CD8-positive, alpha-beta memory T cell (primary cell): ENCODE measurements at regions not wholly inside any gene's neighbourhood (a gene's known extent, or its start where the extent isn't known, plus 50 kb on each side); places are given as distances from the start of the nearest gene placed in this dataset.

ENCODE experiments used
- CTCF ChIA-PET: fragments of 350-600 bp; sonication (Branson Sonifier 250); formaldehyde crosslinking; loops from one replicate; lab custom pipeline; 2021; ENCODE audit warnings: antibody characterized with exemption; lab: Charles Lee
- POLR2A ChIA-PET: fragments of 350-600 bp; sonication (Branson Sonifier 250); formaldehyde crosslinking; loops from one replicate; lab custom pipeline; 2021; ENCODE audit warnings: antibody characterized with exemption; lab: Charles Lee
- DNase-seq, 5 donors: peaks; one replicate each; pipeline versions ENCODE4 v3.0.0 to v3.0.0-alpha.2; 2020 to 2022; ENCODE audit warnings: mixed read lengths in 1 of 5
- H3K27ac ChIP-seq: one replicate; pipeline ENCODE4 v1.7.0; 2013; ENCODE audit warnings: low read depth, mild to moderate bottlenecking, low read length, moderate library complexity
- H3K27me3 ChIP-seq: 2 replicates; pipeline ENCODE4 v1.7.0; 2013; ENCODE audit warnings: low read length, mild to moderate bottlenecking; ENCODE audit not compliant: insufficient read depth, poor library complexity, severe bottlenecking
- H3K36me3 ChIP-seq: 2 replicates; pipeline ENCODE4 v1.7.0; 2013; ENCODE audit warnings: mild to moderate bottlenecking, low read length, moderate library complexity; ENCODE audit not compliant: insufficient read depth
- H3K4me1 ChIP-seq: 2 replicates; pipeline ENCODE4 v1.7.0; 2013; ENCODE audit warnings: mild to moderate bottlenecking, low read length, moderate library complexity; ENCODE audit not compliant: insufficient read depth
- H3K4me3 ChIP-seq: 2 replicates; pipeline ENCODE4 v1.7.0; 2013; ENCODE audit warnings: mild to moderate bottlenecking, low read length
- H3K9me3 ChIP-seq: 2 replicates; pipeline ENCODE4 v1.7.0; 2013; ENCODE audit warnings: mild to moderate bottlenecking, low read length
- H3K27ac Mint-ChIP-seq, 8 donors: one replicate each; pipeline ENCODE4 v1.8.0; 2020 to 2021; ENCODE audit warnings: mixed read lengths in 8 of 8, mild to moderate bottlenecking in 6 of 8, inconsistent platforms in 3 of 8, moderate library complexity in 3 of 8
- H3K27me3 Mint-ChIP-seq, 2 donors: one replicate each; pipeline ENCODE4 v1.8.0; 2020 to 2021; ENCODE audit warnings: mixed read lengths in 2 of 2, mild to moderate bottlenecking in 1 of 2, moderate library complexity in 1 of 2
- H3K36me3 Mint-ChIP-seq, 3 donors: one replicate each; pipeline ENCODE4 v1.8.0; 2020 to 2021; ENCODE audit warnings: mixed read lengths in 3 of 3, inconsistent platforms in 1 of 3, mild to moderate bottlenecking in 1 of 3
- H3K4me1 Mint-ChIP-seq, 3 donors: one replicate each; pipeline ENCODE4 v1.8.0; 2020 to 2021; ENCODE audit warnings: mixed read lengths in 3 of 3, inconsistent platforms in 1 of 3, mild to moderate bottlenecking in 1 of 3
- H3K4me3 Mint-ChIP-seq, 7 donors: one replicate each; pipeline ENCODE4 v1.8.0; 2020 to 2021; ENCODE audit warnings: mixed read lengths in 7 of 7, mild to moderate bottlenecking in 6 of 7, moderate library complexity in 4 of 7, inconsistent platforms in 2 of 7
- H3K9me3 Mint-ChIP-seq, 5 donors: one replicate each; pipeline ENCODE4 v1.8.0; 2020 to 2022; ENCODE audit warnings: mixed read lengths in 5 of 5, mild to moderate bottlenecking in 3 of 5, moderate library complexity in 2 of 5, inconsistent platforms in 1 of 5

DNA sequence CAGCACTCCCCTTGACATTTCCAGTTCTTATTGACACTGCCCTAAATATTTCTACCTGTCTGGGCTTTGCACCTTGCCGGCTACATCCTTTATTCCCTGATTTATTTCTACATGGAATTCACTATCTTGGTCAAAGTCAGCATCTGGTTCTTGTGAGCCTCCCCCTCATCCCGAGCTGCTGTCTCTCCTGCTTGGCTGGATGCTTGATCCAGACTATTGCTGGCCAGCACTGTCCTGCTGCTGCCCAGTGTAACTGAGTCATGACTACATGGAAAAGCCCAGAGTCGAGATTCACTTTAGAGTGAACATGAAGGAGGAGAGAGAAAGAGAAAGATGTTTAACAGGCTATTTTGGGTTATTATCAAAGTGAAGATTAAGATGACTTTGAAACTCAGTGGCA, 142.2 kb downstream of the OPN5 start:
- DNase-seq: no peak
- H3K27ac ChIP-seq: no peak overlapping the region
- Mint-ChIP-seq H3K4me3 (no peak overlapping the region), H3K4me1 (no peaks in the 10 kb centered on the region), H3K27me3 (no peaks in the 10 kb centered on the region), H3K9me3 (peaks cover 0 to 4% (median 2%) of the 10 kb centered on the region in 5 donors), H3K36me3 (no peaks in the 10 kb centered on the region), H3K27ac (no peak overlapping the region)
- no peaks in the 10 kb centered on the region for H3K36me3 ChIP-seq
- no peaks in the 10 kb centered on the region for H3K9me3 ChIP-seq
- ChIA-PET CTCF (no interaction called here), POLR2A (no interaction called here)
- no peak overlapping the region for H3K4me3 ChIP-seq
- no peaks in the 10 kb centered on the region for H3K27me3 ChIP-seq
- H3K4me1 ChIP-seq: no peaks in the 10 kb centered on the region

DNA sequence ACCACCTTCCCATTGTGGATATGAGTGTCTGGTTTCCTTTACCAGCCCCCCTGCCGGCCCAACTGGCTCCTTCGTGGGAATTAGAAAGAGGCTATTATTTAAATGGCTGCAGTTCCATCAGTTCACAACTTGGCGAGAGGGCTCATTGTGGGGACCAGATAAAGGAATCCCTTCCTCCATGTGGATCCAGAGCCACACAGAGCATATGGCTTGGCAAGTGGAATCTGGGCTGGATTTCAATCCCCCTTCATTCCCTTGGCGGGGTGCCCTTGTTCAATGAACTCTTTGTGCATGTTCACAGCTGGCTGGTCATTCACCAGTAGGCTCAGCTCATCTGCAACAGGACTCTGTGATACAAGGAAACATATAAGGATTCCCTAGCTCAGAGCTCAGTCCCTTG, 140.6 kb downstream of the OPN5 start:
- Mint-ChIP-seq H3K4me1 (no peaks in the 10 kb centered on the region), H3K36me3 (no peaks in the 10 kb centered on the region), H3K27me3 (no peaks in the 10 kb centered on the region), H3K4me3 (no peak overlapping the region), H3K9me3 (peaks cover 0 to 4% (median 2%) of the 10 kb centered on the region in 5 donors), H3K27ac (no peak overlapping the region)
- Histone ChIP-seq H3K4me3 (no peak overlapping the region), H3K36me3 (no peaks in the 10 kb centered on the region), H3K4me1 (no peaks in the 10 kb centered on the region), H3K9me3 (no peaks in the 10 kb centered on the region), H3K27ac (no peak overlapping the region), H3K27me3 (no peaks in the 10 kb centered on the region)
- POLR2A ChIA-PET: no interaction called here
- no peak for DNase-seq
- CTCF ChIA-PET: no interaction called here

DNA sequence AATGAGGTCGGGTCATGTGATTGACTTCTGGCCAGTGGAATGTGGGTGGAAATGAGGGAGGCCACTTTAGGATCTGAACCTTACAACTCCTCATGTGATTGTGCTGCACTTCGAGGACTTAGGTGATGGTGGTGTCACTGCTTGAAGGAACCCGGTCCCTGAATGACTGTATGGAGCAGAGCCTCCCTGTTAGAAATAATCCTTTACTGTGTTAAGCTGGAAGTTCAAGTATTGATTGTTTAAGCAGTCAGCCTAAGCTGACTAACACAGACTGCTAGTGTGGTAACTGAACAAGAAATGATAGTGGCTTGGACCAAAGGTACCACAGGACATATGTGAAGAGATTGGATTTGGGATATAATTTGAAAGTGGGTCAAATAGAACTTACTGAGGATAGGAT, 138.0 kb downstream of the OPN5 start:
- H3K36me3 Mint-ChIP-seq: no peaks in the 10 kb centered on the region
- no peak overlapping the region for H3K27ac Mint-ChIP-seq
- no peaks in the 10 kb centered on the region for H3K4me1 ChIP-seq
- H3K4me3 Mint-ChIP-seq: no peak overlapping the region
- ChIA-PET POLR2A (no interaction called here), CTCF (no interaction called here)
- peaks cover 0 to 4% (median 2%) of the 10 kb centered on the region in 5 donors for H3K9me3 Mint-ChIP-seq
- H3K4me3 ChIP-seq: no peak overlapping the region
- no peaks in the 10 kb centered on the region for H3K27me3 ChIP-seq
- no peaks in the 10 kb centered on the region for H3K36me3 ChIP-seq
- no peak for DNase-seq
- H3K9me3 ChIP-seq: no peaks in the 10 kb centered on the region
- no peaks in the 10 kb centered on the region for H3K4me1 Mint-ChIP-seq
- H3K27ac ChIP-seq: no peak overlapping the region
- H3K27me3 Mint-ChIP-seq: no peaks in the 10 kb centered on the region

DNA sequence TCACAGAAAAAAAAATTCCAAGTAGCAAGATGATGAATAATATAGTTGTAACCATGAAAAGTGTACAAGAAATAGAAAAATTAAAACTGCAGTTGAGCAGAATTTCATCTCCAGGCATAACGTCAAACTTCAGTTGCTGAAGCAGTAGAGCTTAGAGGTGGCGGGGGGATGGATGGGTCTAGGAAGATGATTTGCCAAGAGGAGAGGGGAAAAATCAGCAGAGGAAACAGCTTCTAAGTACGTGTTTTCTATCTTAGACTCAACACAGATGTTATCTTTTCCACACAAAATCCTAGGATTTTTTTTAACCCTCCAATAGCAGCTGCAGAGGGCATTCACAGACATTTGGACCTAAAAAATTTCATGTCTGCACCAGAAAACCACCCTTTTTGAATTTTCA, 136.0 kb downstream of the OPN5 start:
- Mint-ChIP-seq H3K4me3 (no peak overlapping the region), H3K36me3 (no peaks in the 10 kb centered on the region), H3K27ac (no peak overlapping the region), H3K9me3 (peaks cover 0 to 4% (median 1%) of the 10 kb centered on the region in 5 donors), H3K27me3 (no peaks in the 10 kb centered on the region), H3K4me1 (no peaks in the 10 kb centered on the region)
- DNase-seq: no peak
- Histone ChIP-seq H3K4me1 (no peaks in the 10 kb centered on the region), H3K9me3 (no peaks in the 10 kb centered on the region), H3K4me3 (no peak overlapping the region), H3K27me3 (no peaks in the 10 kb centered on the region), H3K27ac (no peak overlapping the region), H3K36me3 (no peaks in the 10 kb centered on the region)
- CTCF ChIA-PET: no interaction called here
- POLR2A ChIA-PET: no interaction called here

DNA sequence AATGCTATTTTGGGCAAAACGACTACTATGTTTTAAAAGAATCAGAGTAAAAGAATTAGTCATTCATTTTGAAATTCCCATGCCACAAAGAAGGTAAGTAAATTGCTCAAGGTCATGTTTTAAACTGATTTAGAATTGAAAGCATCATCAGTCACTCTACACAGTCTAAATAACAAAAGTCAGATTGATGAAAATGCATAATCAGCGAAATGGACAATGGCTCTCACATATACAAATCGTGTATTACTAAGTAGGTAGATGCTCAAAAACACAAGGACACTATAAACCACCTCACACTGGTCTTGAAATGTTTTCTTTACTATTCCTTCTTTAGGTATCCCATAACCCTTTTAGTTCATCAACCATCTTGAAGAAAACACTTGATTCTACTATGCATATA, 135.4 kb downstream of the OPN5 start:
- Histone ChIP-seq H3K9me3 (no peaks in the 10 kb centered on the region), H3K4me1 (no peaks in the 10 kb centered on the region), H3K36me3 (no peaks in the 10 kb centered on the region), H3K27ac (no peak overlapping the region), H3K27me3 (no peaks in the 10 kb centered on the region), H3K4me3 (no peak overlapping the region)
- POLR2A ChIA-PET: no interaction called here
- Mint-ChIP-seq H3K9me3 (peaks cover 0 to 4% (median 0%) of the 10 kb centered on the region in 5 donors), H3K4me1 (no peaks in the 10 kb centered on the region), H3K36me3 (no peaks in the 10 kb centered on the region), H3K4me3 (no peak overlapping the region), H3K27me3 (no peaks in the 10 kb centered on the region), H3K27ac (no peak overlapping the region)
- CTCF ChIA-PET: no interaction called here
- no peak for DNase-seq

DNA sequence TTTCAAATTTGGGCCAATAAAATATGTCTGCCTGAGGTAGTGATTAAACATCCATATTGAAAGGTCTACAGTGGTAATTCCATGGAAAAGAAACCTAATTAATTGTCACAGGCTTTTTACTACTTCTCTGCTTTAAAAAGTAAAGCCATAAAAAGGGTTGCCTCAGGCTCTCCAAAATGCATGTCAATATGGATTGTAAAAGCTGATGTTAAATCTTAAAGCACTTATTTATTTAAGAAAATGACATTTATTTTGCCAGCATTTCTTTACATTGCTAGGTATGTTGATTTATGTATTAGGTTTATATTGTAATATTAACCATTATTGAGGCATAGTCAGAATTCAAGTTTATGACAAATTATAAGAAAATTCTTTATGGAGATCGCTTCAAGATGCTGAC, 133.2 kb downstream of the OPN5 start:
- ChIA-PET CTCF (no interaction called here), POLR2A (no interaction called here)
- Histone ChIP-seq H3K4me3 (no peak overlapping the region), H3K4me1 (no peaks in the 10 kb centered on the region), H3K36me3 (no peaks in the 10 kb centered on the region), H3K9me3 (no peaks in the 10 kb centered on the region), H3K27ac (no peak overlapping the region), H3K27me3 (no peaks in the 10 kb centered on the region)
- H3K9me3 Mint-ChIP-seq: peaks cover 0 to 3% (median 0%) of the 10 kb centered on the region in 5 donors
- H3K27me3 Mint-ChIP-seq: no peaks in the 10 kb centered on the region
- no peaks in the 10 kb centered on the region for H3K36me3 Mint-ChIP-seq
- H3K4me1 Mint-ChIP-seq: no peaks in the 10 kb centered on the region
- no peak for DNase-seq
- no peak overlapping the region for H3K4me3 Mint-ChIP-seq
- H3K27ac Mint-ChIP-seq: no peak overlapping the region

DNA sequence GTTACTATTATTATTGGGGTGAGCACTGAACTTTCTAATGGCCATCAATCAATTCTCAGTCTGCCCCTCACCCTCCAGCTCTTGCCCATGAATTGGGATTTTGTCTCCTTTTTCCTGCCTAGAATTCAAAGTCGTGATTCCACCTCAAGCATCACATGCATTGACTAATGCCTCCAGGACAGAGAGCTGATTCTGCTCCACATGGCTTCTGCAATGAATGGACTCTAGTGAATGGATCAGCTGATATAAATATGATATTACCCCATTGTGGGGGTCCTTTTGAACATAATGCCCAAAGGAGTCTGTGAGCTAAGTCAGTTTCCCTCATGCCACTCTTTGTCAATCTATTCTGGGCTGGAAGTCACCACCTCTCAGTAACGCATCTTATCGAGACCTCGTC, 126.4 kb downstream of the OPN5 start:
- ChIA-PET CTCF (no interaction called here), POLR2A (no interaction called here)
- Histone ChIP-seq H3K4me1 (no peaks in the 10 kb centered on the region), H3K27ac (no peak overlapping the region), H3K9me3 (no peaks in the 10 kb centered on the region), H3K27me3 (no peaks in the 10 kb centered on the region), H3K36me3 (no peaks in the 10 kb centered on the region), H3K4me3 (no peak overlapping the region)
- Mint-ChIP-seq H3K27me3 (peaks cover 0 to 3% of the 10 kb centered on the region in 2 donors), H3K4me1 (no peaks in the 10 kb centered on the region), H3K27ac (no peak overlapping the region), H3K4me3 (no peak overlapping the region), H3K36me3 (no peaks in the 10 kb centered on the region), H3K9me3 (peaks cover 0 to 4% (median 0%) of the 10 kb centered on the region in 5 donors)
- no peak for DNase-seq

DNA sequence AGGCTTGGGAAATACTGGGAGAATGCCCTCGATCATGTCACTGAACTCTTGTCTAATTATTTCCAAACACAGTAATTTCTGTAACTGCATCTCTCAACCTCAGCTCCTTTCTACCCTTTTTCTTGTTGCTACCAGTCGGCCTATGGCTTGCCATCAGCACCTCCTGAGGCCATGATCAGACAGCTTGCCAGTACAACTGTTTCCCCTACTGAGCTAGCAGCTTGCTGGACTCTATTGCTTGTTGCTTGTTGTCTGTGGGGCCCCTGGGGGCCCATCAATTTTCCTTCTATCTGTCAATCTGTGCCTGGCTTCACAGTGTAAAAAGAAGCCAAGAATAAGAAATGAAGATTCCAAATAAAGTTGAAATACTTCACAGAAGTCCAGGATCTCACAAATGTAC, 123.9 kb downstream of the OPN5 start:
- ChIA-PET POLR2A (no interaction called here), CTCF (no interaction called here)
- no peak overlapping the region for H3K27ac ChIP-seq

DNA sequence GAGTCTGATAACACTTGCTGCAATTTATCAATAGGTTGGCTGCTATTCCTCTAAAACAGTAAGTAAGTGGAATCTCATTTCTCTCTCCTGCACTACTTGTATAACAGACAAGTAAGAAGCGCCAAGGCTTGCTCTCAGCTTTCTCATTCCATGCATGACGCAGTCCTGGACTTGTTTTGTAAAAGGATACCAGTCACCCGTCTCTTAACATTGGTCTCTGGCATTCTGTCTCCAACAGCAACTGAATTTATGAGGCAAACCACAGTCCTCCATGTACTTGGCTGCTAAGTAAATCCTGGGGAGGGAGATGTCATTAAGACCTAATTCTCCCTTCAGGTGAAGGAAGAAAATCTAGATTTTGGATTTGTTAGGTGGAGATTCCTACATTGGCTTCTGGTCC, 115.4 kb downstream of the OPN5 start:
- POLR2A ChIA-PET: no interaction called here
- no peaks in the 10 kb centered on the region for H3K27me3 ChIP-seq
- no peak overlapping the region for H3K27ac ChIP-seq
- H3K4me3 ChIP-seq: no peak overlapping the region
- Mint-ChIP-seq H3K4me3 (no peak overlapping the region), H3K9me3 (peaks cover 0 to 5% (median 0%) of the 10 kb centered on the region in 5 donors), H3K4me1 (no peaks in the 10 kb centered on the region), H3K36me3 (no peaks in the 10 kb centered on the region), H3K27me3 (no peaks in the 10 kb centered on the region), H3K27ac (no peak overlapping the region)
- H3K4me1 ChIP-seq: no peaks in the 10 kb centered on the region
- no peaks in the 10 kb centered on the region for H3K36me3 ChIP-seq
- DNase-seq: no peak
- no peaks in the 10 kb centered on the region for H3K9me3 ChIP-seq
- CTCF ChIA-PET: no interaction called here

More for the DNA sequence above, 123.9 kb downstream of the OPN5 start:
- no peaks in the 10 kb centered on the region for H3K36me3 ChIP-seq
- Mint-ChIP-seq H3K9me3 (peaks cover 0 to 4% (median 0%) of the 10 kb centered on the region in 5 donors), H3K4me3 (no peak overlapping the region), H3K4me1 (no peaks in the 10 kb centered on the region), H3K36me3 (no peaks in the 10 kb centered on the region), H3K27ac (no peak overlapping the region), H3K27me3 (peaks cover 0 to 3% of the 10 kb centered on the region in 2 donors)
- no peak for DNase-seq
- H3K4me1 ChIP-seq: no peaks in the 10 kb centered on the region
- no peaks in the 10 kb centered on the region for H3K9me3 ChIP-seq
- no peaks in the 10 kb centered on the region for H3K27me3 ChIP-seq
- no peak overlapping the region for H3K4me3 ChIP-seq
